GM18505 (cell line): ENCODE measurements at regions not wholly inside any gene's neighbourhood (a gene's known extent, or its start where the extent isn't known, plus 50 kb on each side); places are given as distances from the start of the nearest gene placed in this dataset.

ENCODE experiments used
- ATAC-seq: cut with Tn5 transposase; IDR thresholded peaks from one replicate; pipeline ENCODE4 v1.9.1; 2021; ENCODE audit not compliant: unreplicated experiment
- POLR2A ChIP-seq: IDR thresholded peaks from 4 replicates; pipeline ENCODE4 v1.6.1; 2011; ENCODE audit warnings: borderline replicate concordance; ENCODE audit not compliant: insufficient read depth, insufficient read length; ENCODE audit errors: extremely low read depth

DNA sequence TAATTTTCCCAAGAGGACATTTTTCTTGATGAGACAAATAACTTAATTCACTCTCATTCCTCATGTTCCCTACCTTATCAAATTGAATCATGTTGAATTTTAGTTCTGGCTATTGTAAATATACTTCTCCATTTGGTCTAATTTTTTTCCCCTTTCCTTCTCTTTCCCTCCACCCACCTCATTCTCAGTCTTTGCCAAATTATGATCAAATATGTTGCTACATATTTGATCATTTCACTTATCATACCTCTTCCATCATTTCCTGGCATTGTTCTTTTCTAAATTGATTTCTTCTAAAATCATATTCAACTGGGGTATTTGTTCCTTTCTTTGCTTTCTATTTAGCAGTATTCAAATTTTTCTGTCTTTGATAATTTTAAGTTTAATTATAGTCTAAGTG is 52.3 kb downstream of the HDGFL1 start:
- ATAC-seq: no peak
- TF ChIP-seq POLR2A: no peak

DNA sequence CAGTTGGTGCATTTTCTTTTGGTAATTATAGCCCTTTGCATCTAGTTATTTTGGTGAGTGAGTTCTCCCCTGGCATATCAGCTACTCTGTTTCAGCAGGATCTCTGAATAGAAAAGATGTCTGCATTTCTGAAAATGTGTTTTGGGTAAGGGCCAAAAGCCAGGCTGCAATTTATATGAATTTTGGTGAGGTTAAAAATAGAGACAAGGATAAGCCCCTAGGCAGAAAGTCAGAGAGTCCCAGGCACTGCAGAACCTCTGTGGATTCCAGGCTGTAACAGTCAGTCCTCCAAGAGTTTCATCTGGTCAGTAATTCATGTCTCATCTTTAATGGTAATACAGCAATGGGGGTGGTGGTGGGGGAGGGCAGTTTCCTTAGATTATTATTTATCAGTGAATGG is 53.0 kb downstream of the HDGFL1 start:
- no peak for ATAC-seq
- TF ChIP-seq POLR2A: no peak

DNA sequence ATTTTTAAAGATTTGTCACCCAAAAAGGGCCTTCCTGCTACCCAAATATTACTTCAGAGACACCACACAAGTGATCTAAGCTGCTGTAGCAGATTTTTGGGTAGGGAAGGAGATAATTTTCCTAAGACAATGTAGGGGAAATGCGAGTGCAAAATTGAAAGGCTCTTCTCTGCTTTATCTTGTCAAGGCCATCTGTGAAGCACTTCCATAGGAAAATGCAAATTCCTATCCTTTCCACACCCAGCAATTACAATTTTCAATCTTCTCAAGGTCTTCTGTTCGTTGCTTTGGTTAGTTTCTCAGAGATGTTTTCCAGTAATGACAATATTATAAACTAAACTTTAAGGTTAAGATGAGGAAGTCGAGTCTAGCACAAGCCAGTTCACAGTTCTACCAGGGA is 53.4 kb downstream of the HDGFL1 start:
- TF ChIP-seq POLR2A: no peak
- no peak for ATAC-seq

DNA sequence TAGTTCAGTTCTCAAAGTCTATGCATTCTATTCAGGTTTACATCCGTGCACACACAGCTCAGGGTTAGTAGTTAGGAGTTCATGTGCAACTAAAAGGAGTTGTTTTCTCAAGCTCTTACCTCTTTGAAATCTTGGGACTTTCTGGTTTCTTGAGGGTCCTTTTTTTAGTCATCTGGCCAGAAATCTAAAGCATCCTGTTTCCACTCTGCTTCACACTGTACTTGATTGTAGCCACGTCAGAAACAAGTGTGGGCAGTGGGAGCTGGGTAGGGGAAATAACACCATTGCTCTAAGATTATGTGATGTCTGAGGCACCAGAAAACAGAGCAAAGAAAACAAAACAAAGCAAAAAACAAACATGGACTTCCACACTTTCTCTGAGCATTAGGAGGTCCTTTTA is 58.3 kb downstream of the HDGFL1 start:
- no peak for ATAC-seq
- TF ChIP-seq POLR2A: no peak

DNA sequence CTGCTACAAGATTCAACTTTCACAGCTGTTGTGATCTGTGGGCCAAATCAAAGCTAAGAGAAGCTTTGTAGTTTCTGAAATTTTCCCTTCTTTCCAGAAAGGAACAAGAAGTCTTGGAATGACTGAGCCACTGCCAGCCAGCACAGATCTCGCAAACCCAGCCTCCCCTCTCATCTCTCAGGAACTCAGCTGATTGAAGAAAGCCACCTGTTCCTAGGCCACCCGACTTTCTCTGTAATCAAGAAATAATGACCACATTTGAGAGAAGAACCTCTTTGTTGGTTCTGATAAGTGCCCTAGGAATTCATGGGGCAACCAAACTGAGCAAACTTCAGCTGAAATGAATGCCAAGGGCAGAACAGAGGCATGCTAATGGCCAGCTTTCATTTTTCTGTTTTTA is 61.7 kb downstream of the HDGFL1 start:
- TF ChIP-seq POLR2A: no peak
- ATAC-seq: no peak

DNA sequence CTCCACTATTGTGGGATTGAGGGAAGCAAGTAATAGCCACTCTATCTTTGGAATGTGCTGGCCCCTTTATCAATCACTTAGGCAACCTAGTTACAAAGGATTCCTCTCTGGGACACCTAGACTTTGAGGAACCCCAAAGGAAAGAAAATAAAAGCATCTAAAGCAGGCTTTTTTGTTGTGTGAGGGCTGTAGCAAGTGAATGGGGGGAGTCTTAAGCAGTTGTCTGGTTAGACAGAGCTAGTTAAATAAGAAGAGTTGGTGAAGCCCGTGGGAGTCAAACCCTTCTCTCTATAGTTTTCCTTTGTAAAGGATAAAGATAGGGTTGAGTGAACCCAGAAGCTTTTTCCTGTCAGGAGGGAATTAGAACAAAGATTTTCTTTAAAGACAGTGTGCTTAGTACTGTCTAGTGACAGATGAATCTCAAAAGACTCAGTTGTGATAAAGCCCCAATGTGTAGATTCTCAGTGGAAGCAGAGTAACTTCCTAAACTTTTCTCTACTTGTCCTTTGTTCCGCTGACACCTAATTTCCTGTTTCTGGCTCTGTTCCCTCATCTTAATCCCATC is 63.3 kb downstream of the HDGFL1 start:
- ATAC-seq: no peak
- no peak for TF ChIP-seq POLR2A

DNA sequence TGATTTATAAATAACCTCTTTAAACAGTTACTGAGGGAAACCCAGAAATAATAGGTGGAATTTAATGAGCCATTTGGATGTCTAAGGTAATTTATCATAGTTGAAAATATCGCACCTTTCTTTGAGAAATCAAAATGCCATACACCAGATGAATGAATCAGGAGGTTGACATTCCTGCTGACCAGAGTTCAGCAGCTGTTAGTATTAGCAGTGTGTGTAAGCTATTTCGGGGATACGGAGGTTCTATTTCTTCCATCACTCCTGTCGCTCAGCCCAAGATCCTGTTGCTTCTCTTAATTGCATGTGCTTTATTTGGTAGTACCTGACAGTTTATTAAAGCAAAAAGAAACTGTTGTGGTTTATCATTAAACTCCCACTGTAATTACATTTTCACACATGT is 67.1 kb downstream of the HDGFL1 start:
- ATAC-seq: no peak
- no peak for TF ChIP-seq POLR2A

DNA sequence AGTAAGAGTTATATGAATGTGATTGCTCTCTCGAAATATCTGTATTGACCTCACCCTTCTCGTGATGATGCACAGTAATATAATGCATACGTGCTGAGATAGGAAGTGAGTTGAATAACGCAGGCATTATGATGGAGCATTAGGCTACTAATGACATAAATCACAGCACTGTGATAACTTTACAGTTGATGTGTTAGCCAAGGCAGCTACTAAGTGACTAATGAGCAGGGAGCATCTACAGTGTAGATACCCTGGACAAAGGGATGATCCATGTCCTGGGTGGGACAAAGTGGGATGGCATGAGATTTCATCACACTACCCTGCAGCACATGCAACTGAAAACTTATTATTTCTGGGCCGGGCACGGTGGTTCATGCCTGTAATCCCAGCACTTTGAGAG is 68.4 kb downstream of the HDGFL1 start:
- TF ChIP-seq POLR2A: no peak

DNA sequence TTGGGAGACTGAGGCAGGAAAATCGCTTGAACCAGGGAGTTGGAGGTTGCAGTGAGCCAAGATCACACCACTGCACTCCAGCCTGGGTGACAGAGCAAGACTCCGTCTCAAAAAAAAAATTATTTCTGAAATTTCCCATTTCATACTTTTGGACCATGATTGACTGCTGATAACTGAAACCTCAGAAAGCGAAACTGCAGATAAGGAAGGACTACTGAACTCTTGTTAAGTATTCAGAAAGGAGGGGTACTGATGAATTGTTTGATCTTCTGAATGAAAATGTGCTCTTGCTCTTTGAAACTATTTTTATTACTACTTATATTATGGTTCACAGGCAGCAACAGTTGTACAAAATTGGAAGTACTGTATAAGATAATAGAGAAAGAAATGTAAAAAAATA is 69.0 kb downstream of the HDGFL1 start:
- TF ChIP-seq POLR2A: no peak
- no peak for ATAC-seq

More for the DNA sequence above, 68.4 kb downstream of the HDGFL1 start:
- no peak for ATAC-seq

DNA sequence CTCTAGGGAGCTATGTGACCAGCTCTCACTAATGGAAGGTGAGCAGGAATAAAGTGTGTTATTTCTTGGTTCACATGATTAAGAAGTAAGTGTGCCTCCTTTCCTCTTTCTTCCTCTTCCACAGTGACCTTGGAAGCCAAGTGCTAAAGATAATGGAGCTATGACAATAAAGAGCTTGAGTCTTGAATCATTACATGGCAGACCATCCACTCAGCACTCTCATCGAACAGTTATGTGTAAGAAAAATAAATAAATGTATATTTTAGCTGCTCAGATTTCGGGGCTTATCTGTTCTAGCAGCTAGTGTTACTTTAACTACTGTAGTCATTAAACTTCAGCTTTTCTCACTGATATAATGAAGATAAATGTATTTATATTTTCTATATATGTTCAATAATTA is 72.9 kb downstream of the HDGFL1 start:
- TF ChIP-seq POLR2A: no peak
- ATAC-seq: no peak

DNA sequence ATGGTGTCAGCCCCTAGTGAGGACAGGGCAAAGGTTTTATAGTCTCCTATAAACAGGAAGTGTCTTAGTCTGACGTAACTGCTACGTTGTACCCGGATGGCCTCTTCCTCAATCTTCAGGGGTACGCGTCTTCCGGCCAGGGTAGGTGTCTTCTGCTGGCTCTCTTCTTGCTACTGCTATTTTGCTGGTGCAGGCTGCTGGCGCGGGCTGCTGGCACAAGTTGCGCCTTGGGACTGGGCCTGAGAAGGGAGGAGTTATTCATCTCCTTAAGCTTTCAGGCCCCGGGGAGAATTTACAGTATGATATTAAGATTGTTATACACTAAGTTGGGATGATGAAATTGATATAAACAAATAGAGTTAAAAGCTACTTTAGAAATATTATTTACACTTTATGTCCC is 74.4 kb downstream of the HDGFL1 start:
- no peak for ATAC-seq
- TF ChIP-seq POLR2A: no peak

DNA sequence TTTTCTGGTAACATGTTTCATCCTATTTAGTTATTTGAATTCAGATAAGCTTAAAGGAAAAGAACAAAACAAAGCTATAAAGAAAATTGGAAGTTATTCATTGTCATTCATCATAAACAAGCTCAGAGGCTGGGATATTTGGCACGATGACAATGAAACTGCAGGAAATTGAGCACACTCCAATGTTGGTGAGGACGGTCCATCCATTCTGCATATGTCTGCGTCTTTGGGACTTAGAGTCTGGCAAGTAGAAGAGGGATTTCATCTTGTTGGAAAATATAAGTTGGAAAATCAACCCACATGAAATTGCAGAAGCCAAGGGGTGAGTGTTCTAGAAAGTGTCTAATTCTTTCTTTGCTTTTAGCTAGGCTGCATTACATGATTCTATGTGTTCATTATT is 78.4 kb downstream of the HDGFL1 start:
- no peak for ATAC-seq
- no peak for TF ChIP-seq POLR2A

DNA sequence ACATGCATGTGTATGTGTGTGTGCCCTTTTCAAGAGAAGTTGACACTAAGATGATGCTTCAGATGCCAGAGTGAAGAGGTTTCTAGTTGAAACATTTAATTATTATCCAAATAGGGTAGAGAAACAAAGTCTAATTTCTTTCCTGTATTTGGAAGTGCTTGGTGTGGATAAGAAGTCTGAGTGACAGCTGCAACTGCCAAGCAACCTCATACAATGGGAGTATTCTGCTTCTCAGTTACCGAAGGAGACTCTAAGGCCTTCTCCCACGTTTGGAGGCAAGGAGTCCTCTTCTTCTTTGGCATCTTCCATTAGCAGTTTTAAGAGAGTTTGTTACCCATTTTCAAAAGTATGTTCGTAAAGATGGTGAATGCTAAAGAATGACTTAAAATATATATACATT is 82.4 kb downstream of the HDGFL1 start:
- no peak for TF ChIP-seq POLR2A
- ATAC-seq: no peak

DNA sequence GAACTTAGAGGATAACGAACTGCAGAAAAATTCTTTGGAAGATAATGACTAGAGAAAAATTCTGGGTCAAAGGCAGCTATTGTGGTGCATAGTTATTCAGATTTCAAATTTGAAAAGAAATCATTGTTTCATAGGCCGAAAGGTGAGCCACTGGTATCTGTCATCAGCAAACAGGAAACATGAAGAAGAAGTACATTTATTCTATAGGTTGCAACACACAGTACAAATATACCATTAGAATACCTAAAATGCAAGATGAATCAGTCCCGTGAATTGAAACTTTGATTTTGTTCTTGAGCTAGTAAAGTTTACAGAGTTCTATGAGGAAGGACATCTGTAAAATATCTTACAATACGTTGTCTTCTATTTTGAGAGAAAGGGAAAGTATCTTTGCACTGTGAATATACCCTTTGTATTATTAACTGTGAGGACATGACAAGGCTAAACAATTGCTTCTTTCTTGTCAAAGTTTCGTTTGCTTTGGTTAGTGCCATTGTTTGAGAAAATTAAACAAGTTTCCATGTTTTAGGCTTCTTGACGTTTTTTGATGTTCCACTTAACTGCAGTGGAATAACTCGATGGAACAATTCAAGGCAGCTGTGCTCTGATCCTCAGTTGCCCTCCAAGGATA is 84.7 kb downstream of the HDGFL1 start:
- ATAC-seq: no peak
- TF ChIP-seq POLR2A: no peak
